Panc1 (cell line): ENCODE measurements at regions not wholly inside any gene's neighbourhood (a gene's known extent, or its start where the extent isn't known, plus 50 kb on each side); places are given as distances from the start of the nearest gene placed in this dataset.

Experiments
- ATAC-seq: fragments of 200-7000 bp; cut with Tn5 transposase; 2 replicates; pipeline ENCODE4 v1.9.1; 2020; ENCODE audit warnings: mild to moderate bottlenecking, moderate library complexity
- BruUV-seq: library from RNA; stranded (reverse); fragments of 400-500 nt; replicated peaks from 2 replicates; lab custom pipeline; 2021; lab: Mats Ljungman, UMichigan
- CTCF ChIA-PET: fragments of 300-600 bp; sonication (Branson Sonifier 250); formaldehyde crosslinking; loops from one replicate; lab custom pipeline; 2022; ENCODE audit warnings: antibody characterized with exemption; lab: Charles Lee
- POLR2A ChIA-PET: fragments of 300-600 bp; sonication (Branson Sonifier 250); formaldehyde crosslinking; loops from one replicate; lab custom pipeline; 2022; ENCODE audit warnings: antibody characterized with exemption; lab: Charles Lee
- DNase-seq: peaks from one replicate; pipeline ENCODE4 v3.0.0-alpha.2; 2010; ENCODE audit warnings: low read depth, low spot score
- H3K27ac ChIP-seq: 2 replicates; pipeline ENCODE4 v1.5.1; 2011; ENCODE audit warnings: mild to moderate bottlenecking, low read length, inconsistent platforms
- H3K27me3 ChIP-seq: fragments of 200-500 bp; sonication (Bioruptor generic); 2 replicates; pipeline ENCODE4 v1.6.0; 2014; ENCODE audit warnings: low read length, inconsistent platforms; ENCODE audit not compliant: control insufficient read depth, insufficient read depth
- H3K36me3 ChIP-seq: fragments of 200-500 bp; sonication (Bioruptor generic); 2 replicates; pipeline ENCODE4 v1.5.1; 2014; ENCODE audit warnings: inconsistent platforms, mild to moderate bottlenecking, low read length, moderate library complexity; ENCODE audit not compliant: control insufficient read depth, insufficient read depth
- H3K4me1 ChIP-seq: 2 replicates; pipeline ENCODE4 v1.5.1; 2011; ENCODE audit warnings: inconsistent platforms, mild to moderate bottlenecking, low read length, moderate library complexity; ENCODE audit not compliant: control insufficient read depth, insufficient read depth
- H3K4me3 ChIP-seq, 2 experiments: 2 replicates each; pipeline ENCODE4 v1.5.1; 2011 to 2012; ENCODE audit warnings: low read depth in 2 of 2, low read length in 2 of 2, mild to moderate bottlenecking in 2 of 2, inconsistent platforms in 1 of 2, moderate library complexity in 1 of 2
- H3K9me3 ChIP-seq: fragments of 200-500 bp; sonication (Bioruptor generic); 2 replicates; pipeline ENCODE4 v1.5.1; 2014; ENCODE audit warnings: low read depth, mild to moderate bottlenecking, inconsistent platforms, low read length, moderate library complexity; ENCODE audit not compliant: control insufficient read depth, insufficient read depth
- CTCF ChIP-seq: fragments of 450-650 bp; IDR thresholded peaks from 2 replicates; pipeline ENCODE4 v1.5.1; 2017; ENCODE audit warnings: mild to moderate bottlenecking
- POLR2AphosphoS5 ChIP-seq: IDR thresholded peaks from 2 replicates; pipeline ENCODE4 v1.6.1; 2012; ENCODE audit warnings: mild to moderate bottlenecking, low read depth, low read length, moderate library complexity
- REST ChIP-seq, 2 experiments: IDR thresholded peaks; 2 replicates each; pipeline ENCODE4 v1.6.1; 2011 to 2012; ENCODE audit warnings: low read depth in 2 of 2, control low read depth in 1 of 2, low read length in 1 of 2, mild to moderate bottlenecking in 1 of 2, moderate library complexity in 1 of 2; ENCODE audit not compliant: insufficient read depth in 1 of 2
- SIN3A ChIP-seq: IDR thresholded peaks from 2 replicates; pipeline ENCODE4 v1.6.1; 2012; ENCODE audit warnings: low read depth, mild to moderate bottlenecking, low read length, moderate library complexity, borderline replicate concordance; ENCODE audit not compliant: insufficient read depth
- TCF7L2 ChIP-seq: IDR thresholded peaks from 2 replicates; pipeline ENCODE4 v1.6.1; 2011; ENCODE audit warnings: mild to moderate bottlenecking, low read depth, low read length, inconsistent platforms
- in situ Hi-C: cut with HindIII; loops from 2 replicates; pipeline ENCODE4 v1.10.0; 2016; ENCODE audit warnings: low sequenced_read_pairs, low pct_unique_long_range_greater_than_20kb
- intact Hi-C: fragments of 100-400 bp; cut with micrococcal nuclease; formaldehyde crosslinking; loops from one replicate; pipeline ENCODE4 v1.10.0; 2022; ENCODE audit not compliant: unreplicated experiment

- Histone ChIP-seq H3K27me3 (no peaks in the 10 kb centered on the region), H3K4me1 (no peaks in the 10 kb centered on the region), H3K4me3 (no peak overlapping the region), H3K36me3 (no peaks in the 10 kb centered on the region), H3K27ac (no peak overlapping the region), H3K9me3 (no peaks in the 10 kb centered on the region)
- no peak for ATAC-seq
- no peak for DNase-seq
- ChIA-PET POLR2A (no interaction called here), CTCF (no interaction called here)
- in situ Hi-C loops (no loop called here), intact Hi-C loops (loop anchor here (10.0 kb wide), 1 partner anchor 144 kb away; no protein-coding TSS in a partner anchor)
- TF ChIP-seq SIN3A = no peak
- TF ChIP-seq CTCF = no peak
- TF ChIP-seq TCF7L2 = no peak
- no peak for TF ChIP-seq REST (IDR thresholded peaks at IDR 0.05; ENCODE audit: insufficient read depth in 1 of 2, low read depth in 2 of 2, low read length in 1 of 2)
- TF ChIP-seq POLR2AphosphoS5 = no peak
- no TSS peak for BruUV-seq
These were observed 72.6 kb downstream of the TENT5C start for GRCh38 chr1:117678246-117678977.

- Histone ChIP-seq H3K36me3 (no peaks in the 10 kb centered on the region), H3K4me3 (no peak overlapping the region), H3K27me3 (no peaks in the 10 kb centered on the region), H3K27ac (no peak overlapping the region), H3K4me1 (no peaks in the 10 kb centered on the region), H3K9me3 (no peaks in the 10 kb centered on the region)
- TF ChIP-seq REST (IDR thresholded peaks at IDR 0.05; ENCODE audit: insufficient read depth in 1 of 2, low read depth in 2 of 2, low read length in 1 of 2) (no peak), CTCF (no peak), POLR2AphosphoS5 (no peak), TCF7L2 (no peak), SIN3A (no peak)
- ChIA-PET POLR2A (no interaction called here), CTCF (no interaction called here)
- intact Hi-C loops (loop anchor here (10.0 kb wide), 1 partner anchor 144 kb away; no protein-coding TSS in a partner anchor), in situ Hi-C loops (no loop called here)
- ATAC-seq (no peak), DNase-seq (no peak)
- no TSS peak for BruUV-seq
These were observed 73.5 kb downstream of the TENT5C start for GRCh38 chr1:117679299-117679698.
